Neural cell (in vitro differentiated cells): ENCODE measurements at regions not wholly inside any gene's neighbourhood (a gene's known extent, or its start where the extent isn't known, plus 50 kb on each side); places are given as distances from the start of the nearest gene placed in this dataset.

Experiments used
- H2AFZ ChIP-seq: fragments of 200-600, 300-800 bp; sonication (generic), shearing (Covaris generic); 2 replicates; pipeline ENCODE4 v1.6.0; 2014; ENCODE audit warnings: low read depth, mild to moderate bottlenecking, antibody characterized with exemption, low read length, moderate library complexity
- H3F3A ChIP-seq: fragments of 200-600 bp; shearing (Covaris generic); 2 replicates; pipeline ENCODE4 v1.6.1; 2016; ENCODE audit warnings: mild to moderate bottlenecking, moderate library complexity, mixed read lengths, antibody characterized with exemption, low read length; ENCODE audit not compliant: insufficient read depth, poor library complexity, severe bottlenecking
- H3K27ac ChIP-seq: fragments of 200-600, 300-800 bp; sonication (generic), shearing (Covaris generic); 2 replicates; pipeline ENCODE4 v1.5.1; 2014; ENCODE audit warnings: mild to moderate bottlenecking, low read length, moderate library complexity
- H3K27me3 ChIP-seq: fragments of 300-800, 200-600 bp; sonication (generic), shearing (Covaris generic); 2 replicates; pipeline ENCODE4 v1.6.0; 2014; ENCODE audit warnings: mild to moderate bottlenecking, low read depth, low read length, moderate library complexity; ENCODE audit not compliant: insufficient read depth
- H3K36me3 ChIP-seq: fragments of 300-800, 200-600 bp; sonication (generic), shearing (Covaris generic); 2 replicates; pipeline ENCODE4 v1.5.1; 2014; ENCODE audit warnings: mild to moderate bottlenecking, antibody characterized with exemption, low read length, moderate library complexity; ENCODE audit not compliant: insufficient read depth
- H3K4me2 ChIP-seq: fragments of 300-800, 200-600 bp; sonication (generic), shearing (Covaris generic); 2 replicates; pipeline ENCODE4 v1.6.0; 2014; ENCODE audit warnings: mild to moderate bottlenecking, low read length
- H3K4me3 ChIP-seq: fragments of 300-800, 200-600 bp; sonication (generic), shearing (Covaris generic); 2 replicates; pipeline ENCODE4 v1.5.1; 2014; ENCODE audit warnings: mild to moderate bottlenecking, low read length, moderate library complexity
- H3K79me2 ChIP-seq: fragments of 200-600 bp; shearing (Covaris generic); replicated peaks from 2 replicates; pipeline ENCODE4 v1.6.0; 2014; ENCODE audit warnings: mild to moderate bottlenecking, low read length, moderate library complexity; ENCODE audit not compliant: insufficient read depth
- H3K9ac ChIP-seq: fragments of 300-800, 200-600 bp; sonication (generic), shearing (Covaris generic); 2 replicates; pipeline ENCODE4 v1.6.1; 2016; ENCODE audit warnings: mild to moderate bottlenecking, low read length, mixed read lengths
- H3K9me2 ChIP-seq: fragments of 200-600 bp; shearing (Covaris generic); 2 replicates; pipeline ENCODE4 v1.6.1; 2016; ENCODE audit warnings: mild to moderate bottlenecking, low read length, mixed read lengths; ENCODE audit not compliant: insufficient read depth
- H3K9me3 ChIP-seq: fragments of 200-600, 300-800 bp; sonication (generic), shearing (Covaris generic); 2 replicates; pipeline ENCODE4 v1.6.1; 2016; ENCODE audit warnings: mild to moderate bottlenecking, mixed run types, low read length, moderate library complexity, mixed read lengths
- H4K20me1 ChIP-seq: fragments of 200-600 bp; shearing (Covaris generic); 2 replicates; pipeline ENCODE4 v1.6.1; 2016; ENCODE audit warnings: mild to moderate bottlenecking, mixed run types; ENCODE audit not compliant: insufficient read depth
- EP300 ChIP-seq: fragments of 450-650 bp; conservative IDR thresholded peaks from 2 replicates; pipeline ENCODE4 v1.6.1; 2014; ENCODE audit warnings: antibody characterized with exemption, mild to moderate bottlenecking, moderate library complexity; ENCODE audit not compliant: poor library complexity, severe bottlenecking
- EZH2 ChIP-seq: fragments of 200-600, 300-800 bp; shearing (Covaris generic), sonication (generic); IDR thresholded peaks from 2 replicates; pipeline ENCODE4 v1.6.1; 2014; ENCODE audit warnings: antibody characterized with exemption, low read length, borderline replicate concordance, mild to moderate bottlenecking; ENCODE audit not compliant: insufficient read depth, poor library complexity, severe bottlenecking
- MXI1 ChIP-seq: fragments of 450-650 bp; conservative IDR thresholded peaks from 2 replicates; pipeline ENCODE4 v1.6.1; 2014; ENCODE audit warnings: antibody characterized with exemption, mild to moderate bottlenecking; ENCODE audit not compliant: poor library complexity, severe bottlenecking
- POLR2AphosphoS5 ChIP-seq: IDR thresholded peaks from 2 replicates; pipeline ENCODE4 v1.6.1; 2012
- RAD21 ChIP-seq: fragments of 450-650 bp; conservative IDR thresholded peaks from 2 replicates; pipeline ENCODE4 v1.6.1; 2014; ENCODE audit warnings: antibody characterized with exemption, mild to moderate bottlenecking, moderate library complexity
- SMC3 ChIP-seq: fragments of 450-650 bp; conservative IDR thresholded peaks from 2 replicates; pipeline ENCODE4 v1.6.1; 2014; ENCODE audit warnings: antibody characterized with exemption, mild to moderate bottlenecking, moderate library complexity; ENCODE audit not compliant: poor library complexity
- TAF1 ChIP-seq: IDR thresholded peaks from 2 replicates; pipeline ENCODE4 v1.6.1; 2012; ENCODE audit warnings: low read depth
- TF ChIP-seq, protein P1 (sequence below): fragments of 450-650 bp; IDR thresholded peaks from 2 replicates; pipeline ENCODE4 v1.5.1; 2014; ENCODE audit warnings: antibody characterized with exemption, mild to moderate bottlenecking, moderate library complexity; ENCODE audit not compliant: poor library complexity, severe bottlenecking
- TF ChIP-seq, protein P2 (sequence below): IDR thresholded peaks from 2 replicates; pipeline ENCODE4 v1.6.1; 2012; ENCODE audit warnings: borderline replicate concordance

DNA sequence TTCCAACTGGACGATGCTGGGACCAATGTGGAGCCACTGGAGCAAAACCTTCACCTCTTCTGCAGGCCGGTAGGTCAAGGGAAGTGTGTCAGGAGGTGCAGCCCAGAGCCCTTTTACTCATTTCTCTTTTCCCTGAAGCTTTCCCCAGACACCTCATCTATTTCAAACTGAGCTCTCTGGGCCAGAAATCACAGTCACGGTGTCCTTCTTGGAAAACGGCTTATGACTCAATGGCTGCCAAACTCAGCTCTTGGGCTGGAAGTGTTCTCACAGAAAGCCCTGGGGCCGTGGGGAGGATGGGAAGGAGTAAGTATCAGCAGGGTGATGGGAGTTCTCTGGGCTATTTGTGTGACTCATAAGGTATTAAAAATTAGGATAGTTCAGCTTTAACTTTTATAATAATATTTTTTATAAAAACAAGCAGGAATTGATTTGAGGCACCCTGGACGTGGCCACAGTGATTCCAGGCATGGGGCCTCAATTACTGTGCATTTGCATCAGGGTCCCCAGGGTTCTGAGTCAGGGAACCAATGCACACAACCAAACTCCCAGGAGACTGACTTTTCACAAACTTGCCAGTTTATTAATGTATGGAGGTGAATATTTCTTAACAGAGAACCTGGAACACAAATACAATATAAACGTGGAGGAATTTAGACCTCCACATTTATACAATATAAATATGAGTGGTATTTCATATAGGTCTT lies 187.4 kb upstream of the TMEM72 start:
- H3K4me3 ChIP-seq, result no peak overlapping the region
- no peaks in the 10 kb centered on the region for H3K27me3 ChIP-seq
- no peaks in the 10 kb centered on the region for H3K36me3 ChIP-seq
- H3K27ac ChIP-seq, result no peak overlapping the region
- TF ChIP-seq, protein P1, sequence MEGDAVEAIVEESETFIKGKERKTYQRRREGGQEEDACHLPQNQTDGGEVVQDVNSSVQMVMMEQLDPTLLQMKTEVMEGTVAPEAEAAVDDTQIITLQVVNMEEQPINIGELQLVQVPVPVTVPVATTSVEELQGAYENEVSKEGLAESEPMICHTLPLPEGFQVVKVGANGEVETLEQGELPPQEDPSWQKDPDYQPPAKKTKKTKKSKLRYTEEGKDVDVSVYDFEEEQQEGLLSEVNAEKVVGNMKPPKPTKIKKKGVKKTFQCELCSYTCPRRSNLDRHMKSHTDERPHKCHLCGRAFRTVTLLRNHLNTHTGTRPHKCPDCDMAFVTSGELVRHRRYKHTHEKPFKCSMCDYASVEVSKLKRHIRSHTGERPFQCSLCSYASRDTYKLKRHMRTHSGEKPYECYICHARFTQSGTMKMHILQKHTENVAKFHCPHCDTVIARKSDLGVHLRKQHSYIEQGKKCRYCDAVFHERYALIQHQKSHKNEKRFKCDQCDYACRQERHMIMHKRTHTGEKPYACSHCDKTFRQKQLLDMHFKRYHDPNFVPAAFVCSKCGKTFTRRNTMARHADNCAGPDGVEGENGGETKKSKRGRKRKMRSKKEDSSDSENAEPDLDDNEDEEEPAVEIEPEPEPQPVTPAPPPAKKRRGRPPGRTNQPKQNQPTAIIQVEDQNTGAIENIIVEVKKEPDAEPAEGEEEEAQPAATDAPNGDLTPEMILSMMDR, result no peak
- TF ChIP-seq POLR2AphosphoS5, result no peak
- TF ChIP-seq EP300, result no peak
- TF ChIP-seq RAD21, result no peak
- TF ChIP-seq MXI1, result no peak
- TF ChIP-seq EZH2, result no peak
- no peak for TF ChIP-seq TAF1
- TF ChIP-seq SMC3, result no peak
- TF ChIP-seq, protein P2, sequence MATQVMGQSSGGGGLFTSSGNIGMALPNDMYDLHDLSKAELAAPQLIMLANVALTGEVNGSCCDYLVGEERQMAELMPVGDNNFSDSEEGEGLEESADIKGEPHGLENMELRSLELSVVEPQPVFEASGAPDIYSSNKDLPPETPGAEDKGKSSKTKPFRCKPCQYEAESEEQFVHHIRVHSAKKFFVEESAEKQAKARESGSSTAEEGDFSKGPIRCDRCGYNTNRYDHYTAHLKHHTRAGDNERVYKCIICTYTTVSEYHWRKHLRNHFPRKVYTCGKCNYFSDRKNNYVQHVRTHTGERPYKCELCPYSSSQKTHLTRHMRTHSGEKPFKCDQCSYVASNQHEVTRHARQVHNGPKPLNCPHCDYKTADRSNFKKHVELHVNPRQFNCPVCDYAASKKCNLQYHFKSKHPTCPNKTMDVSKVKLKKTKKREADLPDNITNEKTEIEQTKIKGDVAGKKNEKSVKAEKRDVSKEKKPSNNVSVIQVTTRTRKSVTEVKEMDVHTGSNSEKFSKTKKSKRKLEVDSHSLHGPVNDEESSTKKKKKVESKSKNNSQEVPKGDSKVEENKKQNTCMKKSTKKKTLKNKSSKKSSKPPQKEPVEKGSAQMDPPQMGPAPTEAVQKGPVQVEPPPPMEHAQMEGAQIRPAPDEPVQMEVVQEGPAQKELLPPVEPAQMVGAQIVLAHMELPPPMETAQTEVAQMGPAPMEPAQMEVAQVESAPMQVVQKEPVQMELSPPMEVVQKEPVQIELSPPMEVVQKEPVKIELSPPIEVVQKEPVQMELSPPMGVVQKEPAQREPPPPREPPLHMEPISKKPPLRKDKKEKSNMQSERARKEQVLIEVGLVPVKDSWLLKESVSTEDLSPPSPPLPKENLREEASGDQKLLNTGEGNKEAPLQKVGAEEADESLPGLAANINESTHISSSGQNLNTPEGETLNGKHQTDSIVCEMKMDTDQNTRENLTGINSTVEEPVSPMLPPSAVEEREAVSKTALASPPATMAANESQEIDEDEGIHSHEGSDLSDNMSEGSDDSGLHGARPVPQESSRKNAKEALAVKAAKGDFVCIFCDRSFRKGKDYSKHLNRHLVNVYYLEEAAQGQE, result no peak
- no peaks in the 10 kb centered on the region for H3K9me2 ChIP-seq
- no peak overlapping the region for H3K9ac ChIP-seq
- no peak overlapping the region for H2AFZ ChIP-seq
- H4K20me1 ChIP-seq, result no peaks in the 10 kb centered on the region
- no peaks in the 10 kb centered on the region for H3F3A ChIP-seq
- no peaks in the 10 kb centered on the region for H3K9me3 ChIP-seq
- no peaks in the 10 kb centered on the region for H3K79me2 ChIP-seq
- H3K4me2 ChIP-seq, result no peak overlapping the region

DNA sequence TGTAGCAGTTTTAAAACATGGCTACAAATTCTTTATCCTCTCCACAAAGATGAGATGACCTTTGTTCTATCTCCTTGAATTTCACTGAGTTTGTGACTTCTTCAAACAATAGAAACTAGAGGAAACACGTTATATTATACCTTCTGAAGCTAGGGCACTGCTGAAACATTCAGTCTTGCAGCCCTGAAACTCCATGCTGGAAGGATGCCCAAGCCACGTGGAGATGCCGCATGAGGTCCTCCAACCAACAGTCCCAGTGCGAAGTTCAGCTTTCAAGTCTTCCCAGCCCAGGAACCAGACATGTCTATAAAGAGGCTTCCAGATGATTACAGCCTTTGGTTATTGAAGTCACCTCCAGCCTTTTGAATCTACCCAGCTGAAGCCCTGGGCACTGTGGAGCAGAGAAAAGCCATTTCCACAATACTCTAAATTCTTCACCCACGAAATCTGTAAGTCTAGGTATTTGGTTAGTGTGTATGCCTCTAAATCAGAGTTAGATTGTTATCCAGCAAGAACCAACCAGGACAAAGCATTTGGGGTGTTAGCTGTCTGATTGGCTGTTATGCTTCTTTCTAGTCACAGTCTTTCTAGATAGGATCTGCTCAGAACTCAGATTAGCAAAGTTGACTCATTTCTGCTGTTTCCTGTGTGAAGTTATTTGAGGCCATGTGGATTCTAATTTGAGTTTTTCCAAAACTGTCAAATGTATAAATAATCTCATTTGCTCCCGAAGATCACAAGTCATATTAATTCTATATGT lies 186.5 kb upstream of the TMEM72 start:
- no peak for TF ChIP-seq SMC3
- TF ChIP-seq EZH2, result no peak
- TF ChIP-seq, protein P2, result no peak
- no peak for TF ChIP-seq MXI1

More for the DNA sequence above, 186.5 kb upstream of the TMEM72 start:
- Histone ChIP-seq H3K9me2 (no peaks in the 10 kb centered on the region), H3K4me2 (no peak overlapping the region), H2AFZ (no peak overlapping the region), H3K9me3 (no peaks in the 10 kb centered on the region), H3K27me3 (no peaks in the 10 kb centered on the region), H3K79me2 (no peaks in the 10 kb centered on the region), H4K20me1 (no peaks in the 10 kb centered on the region), H3K4me3 (no peak overlapping the region), H3K27ac (no peak overlapping the region), H3F3A (no peaks in the 10 kb centered on the region), H3K36me3 (no peaks in the 10 kb centered on the region), H3K9ac (no peak overlapping the region)
